ENCODE measurements at regions not wholly inside any gene's neighbourhood (a gene's known extent, or its start where the extent isn't known, plus 50 kb on each side); places are given as distances from the start of the nearest gene placed in this dataset.
"Not testable (repeated sequence)": the region's sequence is repeated elsewhere in the genome, so short reads cannot be mapped to it uniquely, and the experiment has no call there.

DNA sequence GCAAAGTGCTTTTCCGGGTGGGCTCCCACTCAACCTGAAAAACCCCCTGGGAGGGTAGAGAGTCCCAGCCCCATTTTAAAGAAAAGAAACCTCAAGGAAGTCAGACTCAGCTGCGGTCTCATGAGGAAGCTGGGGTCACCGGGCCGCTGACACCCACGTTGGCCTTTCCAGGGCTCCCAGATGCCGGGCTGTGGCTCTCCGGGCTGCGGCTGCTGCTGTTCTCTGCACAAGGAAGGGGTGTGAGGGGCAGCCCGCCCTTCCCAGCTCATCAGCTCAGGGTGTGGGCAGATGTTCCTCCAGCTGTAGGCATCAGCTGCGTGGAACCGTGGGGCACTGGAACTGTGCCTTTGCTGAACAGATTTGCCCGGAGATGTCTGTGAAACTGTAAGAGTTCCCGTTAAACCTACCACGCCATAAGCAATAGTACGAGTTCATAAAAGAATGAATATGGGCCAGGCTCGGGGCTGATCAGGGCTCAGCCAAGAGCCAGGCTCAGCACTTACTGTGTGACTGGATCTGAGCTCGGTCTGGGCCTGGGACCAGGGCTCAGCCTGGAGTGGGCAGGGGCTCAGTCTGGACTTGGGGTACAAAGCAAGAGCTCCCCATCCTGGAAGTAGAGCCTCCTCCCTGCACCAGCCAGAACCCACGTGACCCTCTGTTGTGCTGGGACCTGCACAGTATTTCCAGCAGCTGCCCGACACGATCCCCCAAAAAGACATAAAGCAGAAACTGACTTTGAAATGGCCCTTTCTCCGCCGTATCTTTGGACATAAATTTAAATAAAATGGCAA, 130.2 kb upstream of the PPP1R26 start:
- DNase-seq: no peak

DNA sequence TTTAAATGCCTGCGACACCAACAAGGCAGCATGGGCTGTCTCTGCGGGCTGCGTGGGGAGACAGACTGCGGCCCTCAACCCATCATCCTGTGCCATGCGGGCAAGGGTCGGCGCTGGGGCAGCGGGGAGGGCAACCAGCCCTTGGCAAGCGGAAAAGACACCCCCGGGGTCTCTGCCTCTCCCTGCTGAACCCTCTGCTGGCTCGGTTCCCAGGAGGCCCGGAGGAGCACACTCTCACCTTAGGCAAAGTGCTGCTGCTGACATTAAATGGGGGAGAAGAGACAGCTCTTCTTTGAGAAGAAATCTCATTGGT, 129.6 kb upstream of the PPP1R26 start:
- DNase-seq: no peak

GRCh38 chr9:135353935-135354334, 125.6 kb upstream of the PPP1R26 start:
- DNase-seq: no peak

DNA sequence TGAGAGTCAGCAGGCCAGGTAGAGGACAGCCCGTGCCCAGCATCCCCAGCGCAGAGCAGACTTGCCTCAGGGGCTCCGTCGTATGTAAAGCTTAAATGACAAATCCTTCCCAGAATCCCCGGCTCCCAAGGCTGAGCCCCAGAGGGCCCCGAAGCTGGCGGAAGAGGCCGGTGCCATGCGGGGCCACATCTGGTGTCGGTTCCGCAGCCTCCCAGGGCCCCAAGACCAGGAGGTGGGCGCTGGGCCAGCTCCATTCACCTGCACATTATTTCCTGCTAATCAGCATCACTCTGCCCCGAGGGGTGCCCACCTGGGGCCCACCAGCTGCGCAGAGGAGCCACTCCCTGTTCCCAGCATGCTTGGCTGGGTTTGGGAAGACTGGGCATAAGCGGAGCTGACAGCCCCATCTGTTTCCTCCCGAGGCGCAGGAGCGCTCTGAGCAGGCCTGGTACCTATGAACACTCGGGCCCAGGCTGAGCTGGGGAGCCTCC, 124.0 kb upstream of the PPP1R26 start:
- DNase-seq: no peak

DNA sequence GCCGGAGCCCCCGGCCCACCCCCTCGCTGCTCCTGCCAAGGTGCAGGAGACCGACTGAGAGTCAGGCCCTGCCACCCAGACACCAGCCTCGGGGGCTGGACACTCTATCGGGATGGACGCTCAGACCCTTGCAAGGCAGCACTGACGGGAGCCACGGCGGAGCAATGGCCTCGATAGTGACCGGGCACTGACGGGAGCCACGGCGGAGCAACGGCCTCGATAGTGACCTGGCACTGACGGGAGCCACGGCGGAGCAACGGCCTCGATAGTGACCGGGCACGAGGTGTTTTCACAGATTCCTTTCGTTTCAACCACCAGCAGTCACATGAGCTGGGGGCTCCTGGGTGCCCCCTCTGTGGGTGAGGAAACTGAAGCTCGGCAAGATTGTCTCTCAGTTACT, 123.6 kb upstream of the PPP1R26 start:
- no peak for DNase-seq

GRCh38 chr9:135356796-135357195, 122.8 kb upstream of the PPP1R26 start:
- DNase-seq: no peak

- DNase-seq: no peak
Observed at GRCh38 chr9:135357863-135358551, 121.6 kb upstream of the PPP1R26 start.

DNA sequence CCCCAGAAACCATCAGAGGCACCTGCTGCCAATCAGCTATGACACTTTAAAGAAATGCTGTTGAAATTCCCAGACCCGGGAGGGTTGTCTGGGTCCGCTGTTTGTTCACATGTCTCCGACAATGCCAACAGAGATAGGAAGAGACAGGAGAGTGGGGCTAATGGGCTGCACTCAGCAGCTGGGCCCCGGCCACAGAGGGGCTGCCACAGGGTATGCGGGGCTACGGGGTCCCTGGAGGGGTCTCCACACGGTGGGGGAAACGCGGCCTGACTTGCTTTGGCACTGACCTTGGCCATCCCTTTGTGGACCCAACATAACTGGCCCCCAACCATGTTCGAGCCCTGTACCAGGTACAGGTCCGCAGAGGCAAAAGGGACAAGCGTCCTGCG, 121.0 kb upstream of the PPP1R26 start:
- no peak for DNase-seq

GRCh38 chr9:135359764-135360163, 119.8 kb upstream of the PPP1R26 start:
- DNase-seq: no peak

- no peak for DNase-seq
Observed at GRCh38 chr9:135360617-135361016, 119.0 kb upstream of the PPP1R26 start.

GRCh38 chr9:135361668-135362067, 117.9 kb upstream of the PPP1R26 start:
- DNase-seq: not testable (repeated sequence)

GRCh38 chr9:135363596-135363995, 116.0 kb upstream of the PPP1R26 start:
- DNase-seq: no peak

- no peak for DNase-seq
Observed at GRCh38 chr9:135365013-135365768, 114.4 kb upstream of the PPP1R26 start.

DNA sequence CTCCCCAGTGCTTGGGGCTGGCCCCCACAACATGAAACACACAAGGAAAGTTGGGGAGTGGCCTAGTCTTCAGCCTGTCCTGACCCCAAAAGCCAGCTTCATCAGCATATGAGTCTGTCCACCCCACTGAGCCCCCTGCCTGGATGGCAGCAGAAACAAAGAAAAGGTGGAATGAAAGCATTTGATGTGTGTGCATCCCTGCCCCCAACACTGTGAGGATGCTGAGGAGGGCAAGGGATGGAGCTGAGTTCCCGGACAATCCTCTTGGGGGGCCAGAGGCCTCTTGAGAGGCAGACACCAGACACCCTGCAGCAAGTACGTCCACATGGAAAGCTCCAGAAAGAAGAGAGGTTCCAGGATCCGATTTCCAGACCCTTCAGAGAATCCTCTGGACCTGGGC, 113.5 kb upstream of the PPP1R26 start:
- DNase-seq: no peak

DNA sequence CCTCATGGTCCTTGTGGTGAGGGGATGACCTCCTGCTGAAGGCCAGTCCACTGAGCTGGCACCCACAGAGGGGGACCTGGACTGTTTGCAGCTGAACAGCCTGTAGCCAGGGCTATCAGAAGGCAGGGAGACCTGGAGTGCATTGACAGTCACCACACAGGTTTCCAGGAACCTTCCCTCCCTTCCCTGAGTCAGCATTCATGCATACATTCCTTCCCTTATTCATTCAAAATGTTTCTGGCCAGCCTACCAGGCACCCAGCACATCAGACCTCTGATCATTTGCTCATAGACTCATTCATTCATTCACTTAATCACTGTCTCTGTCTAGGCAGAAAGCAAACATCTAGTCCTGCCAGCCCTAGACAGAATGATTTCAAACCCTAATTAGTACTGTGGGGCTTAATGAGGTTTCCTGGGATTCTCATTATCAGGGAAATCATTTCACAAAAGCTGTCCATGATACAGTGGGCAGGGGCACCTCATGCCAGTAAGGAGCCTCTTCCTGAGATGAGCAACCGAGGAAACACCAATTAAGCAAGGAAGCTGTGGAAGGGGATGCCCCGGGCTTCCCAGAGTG, 110.1 kb upstream of the PPP1R26 start:
- DNase-seq: no peak

DNA sequence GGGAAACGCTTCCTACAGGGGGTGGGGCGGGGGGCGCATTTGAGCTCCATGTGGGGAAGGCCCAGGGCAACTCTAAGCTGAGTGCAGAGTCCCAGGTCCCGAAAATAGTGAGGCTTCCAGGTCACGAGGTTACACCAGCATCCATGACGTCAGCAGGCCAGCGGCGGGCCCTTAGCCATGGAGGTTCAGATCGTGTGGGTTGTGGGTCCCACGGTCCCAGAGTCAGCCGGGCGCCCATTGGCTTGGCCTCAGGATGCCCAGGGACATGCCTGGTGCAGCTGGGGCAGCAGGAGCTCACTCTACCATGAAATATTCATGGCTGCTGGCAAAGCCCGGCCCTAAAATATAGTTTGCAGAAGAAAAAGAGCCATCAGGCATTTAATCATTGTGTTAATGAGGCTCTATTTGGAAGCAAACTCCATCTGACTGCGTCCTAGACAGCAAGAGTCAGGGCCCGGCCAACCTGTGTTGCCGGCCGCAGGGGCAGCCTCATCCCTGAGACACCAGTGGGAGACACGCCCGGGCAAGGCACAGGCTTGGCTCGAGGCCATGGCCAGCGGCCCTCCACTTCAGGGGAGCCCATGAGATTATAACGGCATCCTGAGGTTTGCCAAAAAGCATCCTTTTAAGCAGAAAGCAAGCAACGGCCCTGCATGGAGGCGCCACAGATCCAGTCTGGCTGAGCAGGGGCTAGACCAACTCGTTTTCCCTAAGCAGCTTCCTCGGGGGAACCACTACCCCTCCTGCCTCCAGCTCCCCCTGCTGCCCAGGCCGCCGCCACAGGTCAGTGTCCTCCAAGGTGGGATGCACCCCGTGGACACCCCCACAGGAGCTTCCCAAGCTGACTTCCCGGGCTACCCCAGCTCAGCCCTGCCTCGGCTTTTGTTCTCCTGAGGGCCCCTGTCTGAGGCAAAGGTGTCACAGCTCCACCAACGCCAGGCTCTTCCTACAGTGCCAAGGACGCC, 108.9 kb upstream of the PPP1R26 start:
- no peak for DNase-seq

DNA sequence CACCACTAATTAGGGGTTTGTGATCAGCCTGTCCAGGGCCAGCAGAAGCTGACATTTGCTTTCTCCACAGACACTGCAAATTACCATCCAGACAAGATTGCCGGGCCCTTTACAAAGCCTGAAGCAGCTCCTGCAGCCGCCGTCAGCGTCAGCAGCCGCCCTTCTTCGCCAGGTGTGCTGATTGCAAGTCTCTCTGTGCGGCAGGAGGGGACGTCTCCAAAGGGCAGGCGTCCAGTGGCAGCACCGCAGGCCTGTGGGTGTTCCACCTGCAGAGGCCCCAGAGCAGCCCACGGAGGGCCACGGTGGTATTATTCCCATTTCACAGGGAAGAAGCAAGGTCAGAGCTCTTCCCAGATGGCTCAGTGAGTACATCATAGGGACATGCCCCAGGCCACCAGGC, 108.0 kb upstream of the PPP1R26 start:
- DNase-seq: no peak

DNA sequence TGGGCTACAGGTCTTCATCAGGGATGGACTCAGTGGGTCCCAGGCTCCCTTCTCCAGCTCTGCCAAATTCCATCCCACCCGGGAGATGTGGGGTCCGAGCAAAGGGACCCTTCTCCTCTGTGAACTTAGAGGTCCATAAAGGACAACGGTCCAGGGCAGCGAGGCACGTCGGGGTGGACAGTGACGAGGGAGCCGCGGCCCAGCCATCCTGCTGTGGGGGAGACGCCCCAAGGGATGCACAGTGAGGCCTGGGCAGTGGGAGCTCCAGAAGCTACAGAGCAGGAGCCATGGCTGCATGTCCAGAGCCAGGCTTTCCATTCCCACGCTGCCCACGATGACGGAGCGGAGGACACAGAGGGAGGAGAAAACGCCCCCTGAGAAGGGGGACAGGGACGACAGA, 107.5 kb upstream of the PPP1R26 start:
- no peak for DNase-seq

- DNase-seq: no peak
Observed at GRCh38 chr9:135372501-135373008, 107.0 kb upstream of the PPP1R26 start.

DNA sequence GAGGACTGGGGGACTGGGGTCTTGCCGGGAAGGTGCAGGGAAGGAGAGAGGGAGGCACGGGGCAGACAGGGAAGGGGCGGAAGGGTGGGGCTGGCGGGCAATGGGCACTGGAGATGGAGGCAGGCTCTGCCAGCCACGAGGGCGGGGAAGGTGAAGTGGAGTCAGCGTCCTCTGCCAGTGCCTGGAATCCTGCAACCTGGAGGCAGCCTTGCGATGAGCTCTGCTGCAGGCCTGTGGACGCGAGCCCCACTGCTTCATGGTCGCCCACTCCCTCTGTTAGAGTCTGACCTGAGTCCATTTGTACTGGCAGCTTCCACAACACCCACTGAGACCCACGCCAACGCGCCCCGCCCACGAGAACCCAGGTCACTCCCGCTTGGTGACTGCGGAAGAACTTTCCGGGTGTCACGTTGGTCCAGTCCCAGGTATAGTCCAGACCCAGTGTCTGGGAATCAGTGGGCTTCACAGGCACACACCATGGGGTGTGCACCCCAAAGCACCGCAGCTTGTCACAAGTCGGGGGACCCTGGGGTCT, 106.4 kb upstream of the PPP1R26 start:
- no peak for DNase-seq
